ENCODE measurements at regions not wholly inside any gene's neighbourhood (a gene's known extent, or its start where the extent isn't known, plus 50 kb on each side); places are given as distances from the start of the nearest gene placed in this dataset.
A peak's percentile ranks its signal among the peaks of the same experiment; 100 is the strongest.

DNA sequence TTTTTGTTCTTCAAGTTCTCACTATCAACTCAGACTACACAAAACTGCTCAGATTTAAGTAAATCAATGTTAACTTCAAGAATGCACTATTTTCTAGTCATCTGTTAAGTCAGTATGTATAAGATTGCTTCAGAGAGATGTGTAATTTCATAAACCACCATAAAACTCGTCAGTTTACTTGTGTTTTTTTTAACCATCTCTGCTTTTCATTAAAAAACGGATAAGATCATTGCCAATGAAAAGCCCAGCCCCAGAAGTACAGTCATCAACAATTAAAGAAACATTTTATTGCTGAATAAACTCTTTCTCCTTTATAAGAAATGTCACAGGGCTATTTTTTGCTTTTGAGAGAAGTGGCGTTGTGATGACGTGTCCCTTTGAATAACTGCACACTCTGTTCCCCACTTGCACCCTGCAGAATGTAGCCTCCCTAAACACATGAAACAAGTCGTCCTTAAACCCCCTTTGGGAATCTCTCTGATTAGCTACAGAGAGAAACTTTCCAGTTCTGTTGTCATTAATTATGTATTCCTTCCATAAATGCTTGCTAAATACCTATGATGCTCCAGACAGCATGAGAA lies 202.7 kb upstream of the FOXD3 start:
- H4K20me1 ChIP-seq (replicated peaks; ENCODE audit: control insufficient read depth, insufficient read depth, low read length): no peaks in the 10 kb centered on the region
- BruUV-seq (replicated peaks): no TSS peak
- in situ Hi-C loops (cut with MboI): no loop called here
- no peak overlapping the region for H3K4me3 ChIP-seq
- ATAC-seq (no peak), DNase-seq (ENCODE audit: extremely low read depth in 1 of 4, low spot score in 3 of 4) (no peak), FAIRE-seq (no peak)
- 0% methylated on average over 5 of the region's 5 CpGs for whole genome bisulfite sequencing (ENCODE audit: insufficient coverage, low coverage, missing lambda C conversion rate)
- H3K9ac ChIP-seq (ENCODE audit: insufficient read depth in 1 of 2, low read depth in 2 of 2, low read length in 2 of 2): no peak overlapping the region
- H2AFZ ChIP-seq (ENCODE audit: low read depth, low read length): no peak overlapping the region
- H3K4me2 ChIP-seq (ENCODE audit: insufficient read depth, low read length): no peak overlapping the region
- CTCF ChIA-PET (ENCODE audit: low intra/inter-chr PET ratio): no interaction called here
- peaks cover 5 to 8% of the 10 kb centered on the region in 2 experiments; a peak in 3 of 5 replicates for H3K27me3 ChIP-seq (ENCODE audit: control insufficient read depth in 2 of 2, insufficient read depth in 2 of 2, low read length in 2 of 2)
- no peak for TF ChIP-seq SRSF1 (IDR thresholded peaks at IDR 0.05; ENCODE audit: low read depth, low read length)
- H3K9me3 ChIP-seq (replicated peaks; ENCODE audit: control insufficient read depth, insufficient read depth, low read depth, low read length): no peaks in the 10 kb centered on the region
- intact Hi-C loops (cut with micrococcal nuclease): no loop called here
- H3K9me1 ChIP-seq (ENCODE audit: control insufficient read depth, insufficient read depth, low read length): no peaks in the 10 kb centered on the region
- no peaks in the 10 kb centered on the region for H3K36me3 ChIP-seq (ENCODE audit: control insufficient read depth, insufficient read depth, low read length)
- no peak overlapping the region for H3K27ac ChIP-seq (ENCODE audit: extremely low read depth, low read depth, low read length)
- no peaks in the 10 kb centered on the region for H3K79me2 ChIP-seq (ENCODE audit: control insufficient read depth, insufficient read depth, low read length)
- POLR2A ChIA-PET: no interaction called here
- H3K4me1 ChIP-seq (replicated peaks in 1 of 2; ENCODE audit: control insufficient read depth in 2 of 2, insufficient read depth in 2 of 2, low read length in 2 of 2): no peaks in the 10 kb centered on the region; a peak in 2 of 5 replicates

- H4K20me1 ChIP-seq (replicated peaks; ENCODE audit: control insufficient read depth, insufficient read depth, low read length): no peaks in the 10 kb centered on the region; the same call in 1 of the 2 replicates
- peak; percentile 83 for ATAC-seq
- DNase-seq (ENCODE audit: extremely low read depth in 1 of 4, low spot score in 3 of 4): peak in 2 of 4 experiments; percentile 18 to 40
- H3K4me1 ChIP-seq (replicated peaks in 1 of 2; ENCODE audit: control insufficient read depth in 2 of 2, insufficient read depth in 2 of 2, low read length in 2 of 2): no peaks in the 10 kb centered on the region; a peak in 2 of 5 replicates
- H3K27ac ChIP-seq (ENCODE audit: extremely low read depth, low read depth, low read length): no peak overlapping the region
- H3K4me2 ChIP-seq (ENCODE audit: insufficient read depth, low read length): no peak overlapping the region
- H3K9me1 ChIP-seq (ENCODE audit: control insufficient read depth, insufficient read depth, low read length): no peaks in the 10 kb centered on the region
- H3K9ac ChIP-seq (ENCODE audit: insufficient read depth in 1 of 2, low read depth in 2 of 2, low read length in 2 of 2): no peak overlapping the region
- no peaks in the 10 kb centered on the region for H3K36me3 ChIP-seq (ENCODE audit: control insufficient read depth, insufficient read depth, low read length)
- 2% methylated on average over 9 of the region's 9 CpGs for WGBS (ENCODE audit: insufficient coverage, low coverage, missing lambda C conversion rate)
- no peak overlapping the region for H2AFZ ChIP-seq (ENCODE audit: low read depth, low read length)
- peak; percentile 72 for FAIRE-seq
- intact Hi-C loops (cut with micrococcal nuclease): no loop called here
- ChIA-PET CTCF (ENCODE audit: low intra/inter-chr PET ratio) (no interaction called here), POLR2A (no interaction called here)
- BruUV-seq (replicated peaks): no TSS peak
- H3K4me3 ChIP-seq: no peak overlapping the region
- H3K79me2 ChIP-seq (ENCODE audit: control insufficient read depth, insufficient read depth, low read length): no peaks in the 10 kb centered on the region
- no peaks in the 10 kb centered on the region for H3K9me3 ChIP-seq (replicated peaks; ENCODE audit: control insufficient read depth, insufficient read depth, low read depth, low read length)
- peaks cover 6 to 8% of the 10 kb centered on the region in 2 experiments; a peak in 3 of 5 replicates for H3K27me3 ChIP-seq (ENCODE audit: control insufficient read depth in 2 of 2, insufficient read depth in 2 of 2, low read length in 2 of 2)
- in situ Hi-C loops (cut with MboI): no loop called here
- TF ChIP-seq MLX (CRISPR knock-in tag; conservative IDR thresholded peaks at IDR 0.05) (no peak), PURB (CRISPR knock-in tag; IDR thresholded peaks at IDR 0.05; ENCODE audit: low read depth) (no peak), ILK (tag; IDR thresholded peaks at IDR 0.05; ENCODE audit: borderline replicate concordance, low read depth) (no peak), PML (IDR thresholded peaks at IDR 0.05; ENCODE audit: low read length) (peak; percentile 69), SIRT6 (IDR thresholded peaks at IDR 0.05; ENCODE audit: low read depth, low read length) (no peak), ZHX1 (conservative IDR thresholded peaks at IDR 0.05; ENCODE audit: low read length) (no peak), DIDO1 (tag; IDR thresholded peaks at IDR 0.05; ENCODE audit: low read depth) (no peak), ZBTB7A (IDR thresholded peaks at IDR 0.05; ENCODE audit: borderline replicate concordance, control insufficient read depth, low read depth, low read length) (no peak), ZNF217 (CRISPR knock-in tag; IDR thresholded peaks at IDR 0.05) (no peak)
- TF ChIP-seq, protein P1, sequence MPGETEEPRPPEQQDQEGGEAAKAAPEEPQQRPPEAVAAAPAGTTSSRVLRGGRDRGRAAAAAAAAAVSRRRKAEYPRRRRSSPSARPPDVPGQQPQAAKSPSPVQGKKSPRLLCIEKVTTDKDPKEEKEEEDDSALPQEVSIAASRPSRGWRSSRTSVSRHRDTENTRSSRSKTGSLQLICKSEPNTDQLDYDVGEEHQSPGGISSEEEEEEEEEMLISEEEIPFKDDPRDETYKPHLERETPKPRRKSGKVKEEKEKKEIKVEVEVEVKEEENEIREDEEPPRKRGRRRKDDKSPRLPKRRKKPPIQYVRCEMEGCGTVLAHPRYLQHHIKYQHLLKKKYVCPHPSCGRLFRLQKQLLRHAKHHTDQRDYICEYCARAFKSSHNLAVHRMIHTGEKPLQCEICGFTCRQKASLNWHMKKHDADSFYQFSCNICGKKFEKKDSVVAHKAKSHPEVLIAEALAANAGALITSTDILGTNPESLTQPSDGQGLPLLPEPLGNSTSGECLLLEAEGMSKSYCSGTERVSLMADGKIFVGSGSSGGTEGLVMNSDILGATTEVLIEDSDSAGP (CRISPR knock-in tag; IDR thresholded peaks at IDR 0.05): no peak
These were observed 200.3 kb upstream of the FOXD3 start for GRCh38 chr1:63122079-63122478.

All from K562 (cell line).